Neural progenitor cell (in vitro differentiated cells): ENCODE measurements at regions not wholly inside any gene's neighbourhood (a gene's known extent, or its start where the extent isn't known, plus 50 kb on each side); places are given as distances from the start of the nearest gene placed in this dataset.

ENCODE experiments used
- EZH2 ChIP-seq: fragments of 200-600 bp; sonication (generic); IDR thresholded peaks from 2 replicates; pipeline ENCODE4 v1.6.1; 2017; ENCODE audit warnings: antibody characterized with exemption, mild to moderate bottlenecking, moderate library complexity
- EZH2phosphoT487 ChIP-seq: fragments of 200-600 bp; sonication (generic); IDR thresholded peaks from 2 replicates; pipeline ENCODE4 v1.6.1; 2017; ENCODE audit warnings: antibody characterized with exemption
- TF ChIP-seq, protein P1 (sequence below): fragments of 200-600 bp; sonication (generic); IDR thresholded peaks from 2 replicates; pipeline ENCODE4 v1.5.1; 2017; ENCODE audit warnings: antibody characterized with exemption, mild to moderate bottlenecking

GRCh38 chr2:18495058-18495457, 65.4 kb downstream of the RDH14 start:
- TF ChIP-seq, protein P1, sequence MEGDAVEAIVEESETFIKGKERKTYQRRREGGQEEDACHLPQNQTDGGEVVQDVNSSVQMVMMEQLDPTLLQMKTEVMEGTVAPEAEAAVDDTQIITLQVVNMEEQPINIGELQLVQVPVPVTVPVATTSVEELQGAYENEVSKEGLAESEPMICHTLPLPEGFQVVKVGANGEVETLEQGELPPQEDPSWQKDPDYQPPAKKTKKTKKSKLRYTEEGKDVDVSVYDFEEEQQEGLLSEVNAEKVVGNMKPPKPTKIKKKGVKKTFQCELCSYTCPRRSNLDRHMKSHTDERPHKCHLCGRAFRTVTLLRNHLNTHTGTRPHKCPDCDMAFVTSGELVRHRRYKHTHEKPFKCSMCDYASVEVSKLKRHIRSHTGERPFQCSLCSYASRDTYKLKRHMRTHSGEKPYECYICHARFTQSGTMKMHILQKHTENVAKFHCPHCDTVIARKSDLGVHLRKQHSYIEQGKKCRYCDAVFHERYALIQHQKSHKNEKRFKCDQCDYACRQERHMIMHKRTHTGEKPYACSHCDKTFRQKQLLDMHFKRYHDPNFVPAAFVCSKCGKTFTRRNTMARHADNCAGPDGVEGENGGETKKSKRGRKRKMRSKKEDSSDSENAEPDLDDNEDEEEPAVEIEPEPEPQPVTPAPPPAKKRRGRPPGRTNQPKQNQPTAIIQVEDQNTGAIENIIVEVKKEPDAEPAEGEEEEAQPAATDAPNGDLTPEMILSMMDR, result no peak
- TF ChIP-seq EZH2phosphoT487 (no peak), EZH2 (no peak)
